ENCODE measurements at regions not wholly inside any gene's neighbourhood (a gene's known extent, or its start where the extent isn't known, plus 50 kb on each side); places are given as distances from the start of the nearest gene placed in this dataset.
A peak's percentile ranks its signal among the peaks of the same experiment; 100 is the strongest.

- TF ChIP-seq GATA3 (IDR thresholded peaks at IDR 0.05; ENCODE audit: low read depth, low read length) (no peak), GATA2 (IDR thresholded peaks at IDR 0.05; ENCODE audit: low read depth, low read length) (no peak)
These were observed 438.1 kb upstream of the CCL2 start for GRCh38 chr17:33816842-33817617.

- TF ChIP-seq GATA3 (IDR thresholded peaks at IDR 0.05; ENCODE audit: low read depth, low read length), result no peak
- no peak for TF ChIP-seq GATA2 (IDR thresholded peaks at IDR 0.05; ENCODE audit: low read depth, low read length)
These were observed 435.5 kb upstream of the CCL2 start for GRCh38 chr17:33819539-33819938.

GRCh38 chr17:33832262-33832661 is 422.8 kb upstream of the CCL2 start:
- no peak for TF ChIP-seq GATA2 (IDR thresholded peaks at IDR 0.05; ENCODE audit: low read depth, low read length)
- no peak for TF ChIP-seq GATA3 (IDR thresholded peaks at IDR 0.05; ENCODE audit: low read depth, low read length)

- TF ChIP-seq GATA2 (IDR thresholded peaks at IDR 0.05; ENCODE audit: low read depth, low read length), result no peak
- TF ChIP-seq GATA3 (IDR thresholded peaks at IDR 0.05; ENCODE audit: low read depth, low read length), result no peak
These were observed 417.8 kb upstream of the CCL2 start for GRCh38 chr17:33837281-33837680.

GRCh38 chr17:33838281-33838680 is 416.8 kb upstream of the CCL2 start:
- TF ChIP-seq GATA2 (IDR thresholded peaks at IDR 0.05; ENCODE audit: low read depth, low read length) (no peak), GATA3 (IDR thresholded peaks at IDR 0.05; ENCODE audit: low read depth, low read length) (no peak)

- TF ChIP-seq GATA2 (IDR thresholded peaks at IDR 0.05; ENCODE audit: low read depth, low read length) (no peak), GATA3 (IDR thresholded peaks at IDR 0.05; ENCODE audit: low read depth, low read length) (no peak)
These were observed 407.2 kb upstream of the CCL2 start for GRCh38 chr17:33847900-33848299.

GRCh38 chr17:33848433-33848832 is 406.7 kb upstream of the CCL2 start:
- no peak for TF ChIP-seq GATA2 (IDR thresholded peaks at IDR 0.05; ENCODE audit: low read depth, low read length)

GRCh38 chr17:33854596-33854995 is 400.5 kb upstream of the CCL2 start:
- TF ChIP-seq GATA3 (IDR thresholded peaks at IDR 0.05; ENCODE audit: low read depth, low read length), result no peak
- no peak for TF ChIP-seq GATA2 (IDR thresholded peaks at IDR 0.05; ENCODE audit: low read depth, low read length)

GRCh38 chr17:33858121-33858520 is 397.0 kb upstream of the CCL2 start:
- no peak for TF ChIP-seq GATA2 (IDR thresholded peaks at IDR 0.05; ENCODE audit: low read depth, low read length)
- no peak for TF ChIP-seq GATA3 (IDR thresholded peaks at IDR 0.05; ENCODE audit: low read depth, low read length)

- TF ChIP-seq GATA3 (IDR thresholded peaks at IDR 0.05; ENCODE audit: low read depth, low read length) (no peak), GATA2 (IDR thresholded peaks at IDR 0.05; ENCODE audit: low read depth, low read length) (no peak)
These were observed 396.4 kb upstream of the CCL2 start for GRCh38 chr17:33858682-33859081.

- TF ChIP-seq GATA3 (IDR thresholded peaks at IDR 0.05; ENCODE audit: low read depth, low read length), result no peak
- no peak for TF ChIP-seq GATA2 (IDR thresholded peaks at IDR 0.05; ENCODE audit: low read depth, low read length)
These were observed 392.1 kb upstream of the CCL2 start for GRCh38 chr17:33862772-33863602.

GRCh38 chr17:33864758-33865229 is 390.3 kb upstream of the CCL2 start:
- peak; percentile 91 for TF ChIP-seq GATA2 (IDR thresholded peaks at IDR 0.05; ENCODE audit: low read depth, low read length)
- TF ChIP-seq GATA3 (IDR thresholded peaks at IDR 0.05; ENCODE audit: low read depth, low read length), result peak; percentile 79

GRCh38 chr17:33868899-33869298 is 386.2 kb upstream of the CCL2 start:
- TF ChIP-seq GATA2 (IDR thresholded peaks at IDR 0.05; ENCODE audit: low read depth, low read length) (no peak), GATA3 (IDR thresholded peaks at IDR 0.05; ENCODE audit: low read depth, low read length) (no peak)

GRCh38 chr17:33870936-33871335 is 384.1 kb upstream of the CCL2 start:
- no peak for TF ChIP-seq GATA2 (IDR thresholded peaks at IDR 0.05; ENCODE audit: low read depth, low read length)
- no peak for TF ChIP-seq GATA3 (IDR thresholded peaks at IDR 0.05; ENCODE audit: low read depth, low read length)
